COLO829 (cell line): ENCODE measurements at regions not wholly inside any gene's neighbourhood (a gene's known extent, or its start where the extent isn't known, plus 50 kb on each side); places are given as distances from the start of the nearest gene placed in this dataset.

ENCODE experiments used
- DNase-seq: peaks from one replicate; pipeline ENCODE4 v3.0.0; 2012; ENCODE audit warnings: low spot score

GRCh38 chr1:218772575-218772974 is 401.1 kb upstream of the LYPLAL1 start:
- DNase-seq = no peak

GRCh38 chr1:218775501-218776021 is 398.1 kb upstream of the LYPLAL1 start:
- no peak for DNase-seq

- DNase-seq = peak; percentile 41
Measured at GRCh38 chr1:218778257-218779126, 395.2 kb upstream of the LYPLAL1 start.

GRCh38 chr1:218779341-218780100 is 394.2 kb upstream of the LYPLAL1 start:
- peak; percentile 55 for DNase-seq

- no peak for DNase-seq
Measured at GRCh38 chr1:218783131-218783530, 390.5 kb upstream of the LYPLAL1 start.

- DNase-seq = no peak
Measured at GRCh38 chr1:218783916-218784315, 389.8 kb upstream of the LYPLAL1 start.

GRCh38 chr1:218785928-218786327 is 387.8 kb upstream of the LYPLAL1 start:
- DNase-seq = no peak

- DNase-seq = no peak
Measured at GRCh38 chr1:218787826-218788225, 385.9 kb upstream of the LYPLAL1 start.

- no peak for DNase-seq
Measured at GRCh38 chr1:218796773-218797172, 376.9 kb upstream of the LYPLAL1 start.

GRCh38 chr1:218802799-218803198 is 370.9 kb upstream of the LYPLAL1 start:
- no peak for DNase-seq

GRCh38 chr1:218803351-218803997 is 370.2 kb upstream of the LYPLAL1 start:
- no peak for DNase-seq

GRCh38 chr1:218804014-218804785 is 369.5 kb upstream of the LYPLAL1 start:
- no peak for DNase-seq

- DNase-seq = no peak
Measured at GRCh38 chr1:218809061-218809460, 364.6 kb upstream of the LYPLAL1 start.

- DNase-seq = no peak
Measured at GRCh38 chr1:218809625-218810024, 364.1 kb upstream of the LYPLAL1 start.

GRCh38 chr1:218810306-218810705 is 363.4 kb upstream of the LYPLAL1 start:
- DNase-seq = no peak

GRCh38 chr1:218811497-218811896 is 362.2 kb upstream of the LYPLAL1 start:
- no peak for DNase-seq

- no peak for DNase-seq
Measured at GRCh38 chr1:218812360-218812759, 361.3 kb upstream of the LYPLAL1 start.

- no peak for DNase-seq
Measured at GRCh38 chr1:218813237-218813636, 360.4 kb upstream of the LYPLAL1 start.

- no peak for DNase-seq
Measured at GRCh38 chr1:218815076-218815475, 358.6 kb upstream of the LYPLAL1 start.

GRCh38 chr1:218817071-218817470 is 356.6 kb upstream of the LYPLAL1 start:
- no peak for DNase-seq

GRCh38 chr1:218817691-218818465 is 355.8 kb upstream of the LYPLAL1 start:
- DNase-seq = no peak
